PC-9 (cell line): ENCODE measurements at regions not wholly inside any gene's neighbourhood (a gene's known extent, or its start where the extent isn't known, plus 50 kb on each side); places are given as distances from the start of the nearest gene placed in this dataset.

Experiments used
- CTCF ChIP-seq: fragments of 200-600 bp; sonication (generic); conservative IDR thresholded peaks from 2 replicates; pipeline ENCODE4 v1.6.1; 2017; ENCODE audit warnings: mixed run types, antibody characterized with exemption, mild to moderate bottlenecking, moderate library complexity
- EZH2 ChIP-seq: fragments of 200-600 bp; sonication (generic); IDR thresholded peaks from 2 replicates; pipeline ENCODE4 v1.8.0; 2017; ENCODE audit warnings: antibody characterized with exemption, low read depth

- TF ChIP-seq CTCF (no peak), EZH2 (no peak)
These were observed 75.9 kb upstream of the LMO1 start for GRCh38 chr11:8339592-8340022.
